ENCODE measurements at regions not wholly inside any gene's neighbourhood (a gene's known extent, or its start where the extent isn't known, plus 50 kb on each side); places are given as distances from the start of the nearest gene placed in this dataset.

- TF ChIP-seq, protein P1, sequence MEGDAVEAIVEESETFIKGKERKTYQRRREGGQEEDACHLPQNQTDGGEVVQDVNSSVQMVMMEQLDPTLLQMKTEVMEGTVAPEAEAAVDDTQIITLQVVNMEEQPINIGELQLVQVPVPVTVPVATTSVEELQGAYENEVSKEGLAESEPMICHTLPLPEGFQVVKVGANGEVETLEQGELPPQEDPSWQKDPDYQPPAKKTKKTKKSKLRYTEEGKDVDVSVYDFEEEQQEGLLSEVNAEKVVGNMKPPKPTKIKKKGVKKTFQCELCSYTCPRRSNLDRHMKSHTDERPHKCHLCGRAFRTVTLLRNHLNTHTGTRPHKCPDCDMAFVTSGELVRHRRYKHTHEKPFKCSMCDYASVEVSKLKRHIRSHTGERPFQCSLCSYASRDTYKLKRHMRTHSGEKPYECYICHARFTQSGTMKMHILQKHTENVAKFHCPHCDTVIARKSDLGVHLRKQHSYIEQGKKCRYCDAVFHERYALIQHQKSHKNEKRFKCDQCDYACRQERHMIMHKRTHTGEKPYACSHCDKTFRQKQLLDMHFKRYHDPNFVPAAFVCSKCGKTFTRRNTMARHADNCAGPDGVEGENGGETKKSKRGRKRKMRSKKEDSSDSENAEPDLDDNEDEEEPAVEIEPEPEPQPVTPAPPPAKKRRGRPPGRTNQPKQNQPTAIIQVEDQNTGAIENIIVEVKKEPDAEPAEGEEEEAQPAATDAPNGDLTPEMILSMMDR (optimal IDR thresholded peaks at IDR 0.05 in 1 of 3, IDR thresholded peaks at IDR 0.05 in 1 of 3, conservative IDR thresholded peaks at IDR 0.05 in 1 of 3; ENCODE audit: extremely low read depth in 1 of 3, insufficient read depth in 2 of 3, low read length in 3 of 3) = no peak
- no peak for TF ChIP-seq EZH2 (IDR thresholded peaks at IDR 0.05; ENCODE audit: low read length)
Measured at GRCh38 chr1:50347933-50348332, 75.3 kb downstream of the DMRTA2 start.

Measured in keratinocyte (primary cell).